ENCODE measurements at regions not wholly inside any gene's neighbourhood (a gene's known extent, or its start where the extent isn't known, plus 50 kb on each side); places are given as distances from the start of the nearest gene placed in this dataset.

DNA sequence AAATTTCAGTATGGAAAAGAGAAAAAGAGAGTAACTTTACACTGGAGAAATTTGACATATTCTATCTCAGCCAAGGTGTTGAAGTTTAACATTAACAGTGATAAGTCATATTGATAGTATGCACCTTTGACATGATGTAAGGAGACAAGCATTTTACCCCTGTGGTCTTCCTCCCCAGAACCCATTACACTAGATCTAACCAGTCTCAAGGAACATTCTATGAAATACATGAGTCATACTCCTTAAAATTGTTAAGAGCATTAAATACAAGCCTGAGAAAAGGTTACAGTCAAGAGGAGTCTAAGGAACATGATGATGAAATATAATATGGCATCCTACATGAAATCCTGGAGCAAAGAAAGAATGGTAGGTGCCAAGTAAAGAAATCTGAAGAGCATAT lies 1151.3 kb upstream of the IGFBP7 start:
- Histone ChIP-seq H4K20me1 (no peaks in the 10 kb centered on the region), H3K9ac (no peak overlapping the region), H3K9me3 (no peaks in the 10 kb centered on the region), H3K27me3 (no peaks in the 10 kb centered on the region), H3K36me3 (no peaks in the 10 kb centered on the region), H3K27ac (no peak overlapping the region), H3K4me1 (no peaks in the 10 kb centered on the region), H3K4me2 (no peak overlapping the region), H3K4me3 (no peak overlapping the region)
- TF ChIP-seq Cebpa-rat (IDR thresholded peaks at IDR 0.05), result no peak

GRCh38 chr4:58254291-58254690 lies 1144.1 kb upstream of the IGFBP7 start:
- Histone ChIP-seq H3K27me3 (no peaks in the 10 kb centered on the region), H3K4me3 (no peak overlapping the region), H3K9me3 (no peaks in the 10 kb centered on the region), H3K36me3 (no peaks in the 10 kb centered on the region), H3K4me1 (no peaks in the 10 kb centered on the region), H3K4me2 (no peak overlapping the region), H4K20me1 (no peaks in the 10 kb centered on the region), H3K27ac (no peak overlapping the region), H3K9ac (no peak overlapping the region)
- no peak for TF ChIP-seq Cebpa-rat (IDR thresholded peaks at IDR 0.05)

DNA sequence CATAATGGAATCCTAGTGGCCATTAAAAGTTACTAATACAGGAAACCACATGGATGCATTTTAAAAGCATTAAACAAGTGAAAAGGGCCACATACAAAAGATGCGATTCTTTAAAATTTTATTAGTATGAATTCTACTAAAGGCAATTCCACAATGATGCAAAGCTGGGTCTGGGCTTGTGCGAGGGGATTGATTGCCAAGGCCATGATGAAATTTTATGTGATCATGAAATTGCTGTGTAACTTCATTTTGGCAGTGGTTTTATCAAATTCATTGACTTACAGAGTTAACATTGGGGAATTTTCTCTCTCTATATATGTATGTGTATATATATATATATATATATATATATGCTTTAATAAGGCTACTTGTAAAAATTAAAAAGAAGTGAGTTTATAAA lies 1142.5 kb upstream of the IGFBP7 start:
- TF ChIP-seq Cebpa-rat (IDR thresholded peaks at IDR 0.05), result no peak
- H3K27me3 ChIP-seq, result no peaks in the 10 kb centered on the region
- no peak overlapping the region for H3K9ac ChIP-seq
- H3K4me2 ChIP-seq, result no peak overlapping the region
- no peaks in the 10 kb centered on the region for H3K4me1 ChIP-seq
- H4K20me1 ChIP-seq, result no peaks in the 10 kb centered on the region
- no peaks in the 10 kb centered on the region for H3K36me3 ChIP-seq
- H3K4me3 ChIP-seq, result no peak overlapping the region
- H3K27ac ChIP-seq, result no peak overlapping the region
- no peaks in the 10 kb centered on the region for H3K9me3 ChIP-seq

- no peak overlapping the region for H3K4me3 ChIP-seq
- no peak for TF ChIP-seq Cebpa-rat (IDR thresholded peaks at IDR 0.05)
- no peaks in the 10 kb centered on the region for H3K9me3 ChIP-seq
- no peaks in the 10 kb centered on the region for H4K20me1 ChIP-seq
- H3K36me3 ChIP-seq, result no peaks in the 10 kb centered on the region
- no peak overlapping the region for H3K9ac ChIP-seq
- no peaks in the 10 kb centered on the region for H3K27me3 ChIP-seq
- H3K27ac ChIP-seq, result no peak overlapping the region
- H3K4me1 ChIP-seq, result no peaks in the 10 kb centered on the region
- no peak overlapping the region for H3K4me2 ChIP-seq
These were observed 1137.6 kb upstream of the IGFBP7 start for GRCh38 chr4:58247792-58248191.

- no peak overlapping the region for H3K9ac ChIP-seq
- H4K20me1 ChIP-seq, result no peaks in the 10 kb centered on the region
- TF ChIP-seq Cebpa-rat (IDR thresholded peaks at IDR 0.05), result no peak
- no peaks in the 10 kb centered on the region for H3K4me1 ChIP-seq
- H3K27me3 ChIP-seq, result no peaks in the 10 kb centered on the region
- H3K4me3 ChIP-seq, result no peak overlapping the region
- no peak overlapping the region for H3K27ac ChIP-seq
- H3K36me3 ChIP-seq, result no peaks in the 10 kb centered on the region
- no peaks in the 10 kb centered on the region for H3K9me3 ChIP-seq
- no peak overlapping the region for H3K4me2 ChIP-seq
These were observed 1115.3 kb upstream of the IGFBP7 start for GRCh38 chr4:58225460-58225859.

DNA sequence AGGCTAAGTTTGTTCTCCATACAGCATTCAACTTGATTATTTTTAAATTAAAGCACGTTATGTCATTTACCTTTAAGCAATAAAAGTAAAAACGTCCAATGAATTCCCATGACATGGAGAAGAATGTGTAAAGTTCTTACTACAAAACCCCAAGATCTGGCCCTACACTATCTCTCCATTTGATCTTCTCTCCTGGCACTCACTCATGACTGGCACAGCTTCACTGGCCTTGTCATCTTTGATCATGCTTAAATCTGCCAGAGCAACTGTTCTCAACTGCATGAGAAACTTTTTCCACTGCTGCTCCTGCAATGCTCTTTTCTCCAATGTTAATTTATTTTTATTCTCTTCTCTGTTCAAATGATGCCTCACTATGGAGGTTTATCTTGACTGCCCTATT lies 1109.0 kb upstream of the IGFBP7 start:
- Histone ChIP-seq H3K4me1 (no peaks in the 10 kb centered on the region), H3K9me3 (no peaks in the 10 kb centered on the region), H3K27me3 (no peaks in the 10 kb centered on the region), H3K4me2 (no peak overlapping the region), H4K20me1 (no peaks in the 10 kb centered on the region), H3K4me3 (no peak overlapping the region), H3K27ac (no peak overlapping the region), H3K36me3 (no peaks in the 10 kb centered on the region), H3K9ac (no peak overlapping the region)
- no peak for TF ChIP-seq Cebpa-rat (IDR thresholded peaks at IDR 0.05)

DNA sequence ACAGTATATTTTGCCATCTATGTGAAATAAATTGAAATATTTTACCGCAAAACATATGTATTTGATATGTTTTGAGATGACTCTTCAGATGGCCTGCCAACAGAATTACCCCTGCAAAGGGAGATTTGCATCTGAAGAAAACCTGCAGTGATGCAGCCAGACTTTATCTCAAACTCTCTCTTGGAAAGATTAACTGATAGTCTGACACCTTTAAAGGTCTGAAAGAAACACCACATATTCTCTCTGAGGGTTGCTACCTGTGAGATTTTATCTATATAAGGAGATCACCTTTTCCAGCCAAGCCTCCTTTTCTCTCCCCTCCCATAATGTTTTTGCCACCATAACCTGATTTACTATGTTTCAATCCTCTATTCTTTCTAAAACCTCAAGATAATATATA lies 1106.3 kb upstream of the IGFBP7 start:
- Histone ChIP-seq H4K20me1 (no peaks in the 10 kb centered on the region), H3K4me1 (no peaks in the 10 kb centered on the region), H3K4me3 (no peak overlapping the region), H3K9me3 (no peaks in the 10 kb centered on the region), H3K9ac (no peak overlapping the region), H3K36me3 (no peaks in the 10 kb centered on the region), H3K27me3 (no peaks in the 10 kb centered on the region), H3K4me2 (no peak overlapping the region), H3K27ac (no peak overlapping the region)
- no peak for TF ChIP-seq Cebpa-rat (IDR thresholded peaks at IDR 0.05)

DNA sequence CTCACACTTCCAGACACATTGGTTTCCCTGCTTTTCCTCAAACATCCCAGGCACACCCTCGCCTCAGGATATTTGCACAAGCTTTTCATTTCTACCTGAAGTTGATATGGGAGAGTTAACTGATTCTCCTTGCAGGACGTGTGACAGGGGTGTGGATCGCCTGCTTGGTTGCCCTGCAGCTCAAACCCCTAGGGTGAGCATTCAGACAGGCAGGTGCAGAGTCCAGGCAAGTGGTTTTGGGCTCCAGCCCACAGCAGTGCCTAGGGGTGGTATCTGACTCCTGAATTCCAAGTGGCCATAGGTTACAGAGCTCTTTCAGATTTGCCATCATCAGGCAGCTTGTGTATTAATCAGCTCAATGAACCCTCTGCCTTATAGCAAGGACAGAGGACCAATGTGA lies 1104.2 kb upstream of the IGFBP7 start:
- Histone ChIP-seq H4K20me1 (no peaks in the 10 kb centered on the region), H3K9me3 (no peaks in the 10 kb centered on the region), H3K36me3 (no peaks in the 10 kb centered on the region), H3K4me1 (no peaks in the 10 kb centered on the region), H3K4me2 (no peak overlapping the region), H3K4me3 (no peak overlapping the region), H3K9ac (no peak overlapping the region), H3K27me3 (no peaks in the 10 kb centered on the region), H3K27ac (no peak overlapping the region)
- TF ChIP-seq Cebpa-rat (IDR thresholded peaks at IDR 0.05), result no peak

- no peaks in the 10 kb centered on the region for H3K36me3 ChIP-seq
- no peak overlapping the region for H3K4me3 ChIP-seq
- H3K4me1 ChIP-seq, result no peaks in the 10 kb centered on the region
- TF ChIP-seq Cebpa-rat (IDR thresholded peaks at IDR 0.05), result no peak
- no peak overlapping the region for H3K27ac ChIP-seq
- H4K20me1 ChIP-seq, result no peaks in the 10 kb centered on the region
- H3K4me2 ChIP-seq, result no peak overlapping the region
- H3K9me3 ChIP-seq, result no peaks in the 10 kb centered on the region
- H3K27me3 ChIP-seq, result no peaks in the 10 kb centered on the region
- no peak overlapping the region for H3K9ac ChIP-seq
These were observed 1099.4 kb upstream of the IGFBP7 start for GRCh38 chr4:58209551-58209950.

DNA sequence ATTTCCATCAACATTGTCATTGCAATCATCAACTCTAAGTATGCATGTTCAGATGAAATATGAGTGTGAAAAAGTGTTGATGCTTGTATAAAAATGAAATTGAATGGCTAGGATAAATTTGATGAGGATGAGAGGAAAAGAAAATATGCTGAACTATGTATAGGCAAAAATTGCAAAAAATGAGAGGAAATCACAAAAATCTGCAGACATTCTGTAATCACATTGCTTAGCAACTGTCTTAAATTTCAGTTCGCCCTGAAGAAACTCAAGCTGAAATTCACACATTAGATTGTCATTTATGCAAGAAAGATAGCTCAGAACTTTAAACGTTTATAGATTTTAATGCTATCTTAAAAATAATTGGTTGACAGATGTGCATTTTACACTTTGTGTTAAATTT lies 1098.8 kb upstream of the IGFBP7 start:
- Histone ChIP-seq H3K9ac (no peak overlapping the region), H3K4me3 (no peak overlapping the region), H4K20me1 (no peaks in the 10 kb centered on the region), H3K36me3 (no peaks in the 10 kb centered on the region), H3K27ac (no peak overlapping the region), H3K9me3 (no peaks in the 10 kb centered on the region), H3K4me1 (no peaks in the 10 kb centered on the region), H3K27me3 (no peaks in the 10 kb centered on the region), H3K4me2 (no peak overlapping the region)
- no peak for TF ChIP-seq Cebpa-rat (IDR thresholded peaks at IDR 0.05)

DNA sequence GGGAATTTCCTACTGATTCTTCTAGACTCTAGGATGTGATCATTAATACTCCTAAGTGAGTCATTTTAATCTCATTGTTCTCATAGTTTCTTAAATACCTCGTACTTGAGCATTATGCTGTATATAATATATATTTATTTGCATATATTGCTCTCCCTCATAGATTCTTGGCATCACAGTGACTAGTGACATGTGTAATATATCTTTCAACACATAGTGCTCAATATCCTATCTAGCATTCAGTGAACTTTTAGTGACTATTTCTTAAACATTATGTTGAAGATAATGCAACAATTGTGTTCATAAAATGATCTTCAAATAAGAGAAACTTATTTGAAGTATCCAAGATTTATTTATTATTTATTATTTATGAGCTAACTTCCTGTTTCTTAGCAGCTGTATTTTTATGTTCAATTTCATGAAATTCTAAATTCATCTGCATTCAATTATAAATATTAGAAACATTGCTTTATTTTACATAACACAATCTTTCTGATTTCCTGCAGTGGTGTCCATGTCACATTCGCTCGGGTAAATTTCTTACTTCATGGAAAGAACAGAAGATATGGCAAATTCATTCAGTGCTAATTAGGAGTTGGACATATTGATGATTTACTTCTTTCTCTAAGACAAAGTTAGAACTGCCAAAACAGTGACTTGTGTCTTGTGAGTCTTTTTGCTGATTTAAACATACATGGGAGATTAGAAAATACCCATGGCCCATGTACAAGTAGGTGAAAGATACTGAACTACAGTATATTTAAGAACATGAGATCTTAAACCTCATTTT lies 1095.5 kb upstream of the IGFBP7 start:
- H3K36me3 ChIP-seq, result no peaks in the 10 kb centered on the region
- H3K4me1 ChIP-seq, result no peaks in the 10 kb centered on the region
- no peak overlapping the region for H3K4me2 ChIP-seq
- H3K9ac ChIP-seq, result no peak overlapping the region
- H3K27me3 ChIP-seq, result no peaks in the 10 kb centered on the region
- no peak overlapping the region for H3K27ac ChIP-seq
- H4K20me1 ChIP-seq, result no peaks in the 10 kb centered on the region
- no peaks in the 10 kb centered on the region for H3K9me3 ChIP-seq
- TF ChIP-seq Cebpa-rat (IDR thresholded peaks at IDR 0.05), result no peak
- no peak overlapping the region for H3K4me3 ChIP-seq

Data from BLaER1 (cell line).